Hypothalamus (tissue), 51 donors: ENCODE measurements at regions not wholly inside any gene's neighbourhood (a gene's known extent, or its start where the extent isn't known, plus 50 kb on each side); places are given as distances from the start of the nearest gene placed in this dataset.
"Not testable (repeated sequence)": the region's sequence is repeated elsewhere in the genome, so short reads cannot be mapped to it uniquely, and the experiment has no call there.

ENCODE experiments used
- DNase-seq, 51 donors: peaks; one replicate each; lab custom pipeline; 2025; lab: John Stamatoyannopoulos, UW

DNA sequence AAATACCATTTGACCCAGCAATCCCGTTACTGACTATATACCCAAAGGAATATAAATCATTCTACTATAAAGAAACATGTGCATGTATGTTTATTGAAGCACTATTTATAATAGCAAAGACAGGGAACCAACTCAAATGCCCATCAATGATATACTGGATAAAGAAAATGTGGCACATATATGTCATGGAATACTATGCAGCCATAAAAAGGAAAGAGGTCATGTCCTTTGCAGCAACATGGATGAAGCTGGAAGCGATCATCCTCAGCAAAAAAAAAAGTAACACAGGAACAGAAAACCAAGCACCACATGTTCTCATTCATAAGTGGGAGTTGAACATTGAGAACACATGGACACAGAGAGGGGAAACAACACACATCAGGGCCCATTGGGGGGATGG is 99.9 kb upstream of the THUMPD2 start:
- DNase-seq, result not testable (repeated sequence)

GRCh38 chr2:39875914-39876267 is 96.8 kb upstream of the THUMPD2 start:
- no peak for DNase-seq

- DNase-seq, result peak in 12 of 51 donors; percentile 1 to 49 (median 10)
Measured at GRCh38 chr2:39875182-39875913, 96.3 kb upstream of the THUMPD2 start.

DNA sequence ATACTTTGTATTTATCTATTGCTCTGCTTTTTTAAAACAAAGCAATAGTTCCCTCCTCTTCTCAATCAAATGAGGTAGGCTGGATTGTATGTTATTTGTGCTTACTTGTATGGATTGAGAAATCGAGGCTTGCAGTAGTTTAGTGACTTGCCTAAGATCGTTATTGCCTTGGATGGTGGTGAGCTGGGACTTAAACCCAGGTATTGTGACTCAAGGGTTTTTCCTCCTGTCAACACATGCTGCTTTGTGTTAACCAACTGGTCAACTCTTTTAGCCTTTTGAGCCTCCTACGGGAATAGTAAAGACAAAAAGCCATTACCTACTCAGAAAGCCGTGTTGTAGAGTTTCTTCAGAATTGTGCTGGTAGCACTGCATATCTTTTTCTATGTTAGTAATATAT is 95.2 kb upstream of the THUMPD2 start:
- no peak for DNase-seq

- DNase-seq, result no peak
Measured at GRCh38 chr2:39873586-39873985, 94.5 kb upstream of the THUMPD2 start.

- DNase-seq, result no peak
Measured at GRCh38 chr2:39872748-39873147, 93.7 kb upstream of the THUMPD2 start.

- DNase-seq, result peak in 3 of 51 donors; percentile 2 to 36 (median 29)
Measured at GRCh38 chr2:39871291-39871761, 92.3 kb upstream of the THUMPD2 start.

DNA sequence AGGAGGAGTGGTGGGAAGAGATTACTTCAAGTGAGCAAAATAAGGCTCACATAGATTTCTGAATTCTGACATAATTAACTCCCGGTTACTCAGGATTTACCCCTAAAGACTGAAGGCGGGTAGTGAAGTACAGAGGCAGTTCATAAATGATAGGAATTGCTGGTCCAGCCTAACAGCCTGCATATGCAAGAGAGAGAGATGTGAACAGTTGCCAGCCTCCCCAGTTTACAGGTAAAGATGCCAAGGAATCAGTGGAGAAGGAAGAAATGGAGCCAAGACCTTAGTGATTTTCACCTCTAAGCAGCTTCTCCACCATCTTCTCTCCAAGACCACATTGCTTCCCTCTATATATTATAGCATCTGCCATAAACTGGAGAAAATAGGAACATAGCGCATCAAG is 91.8 kb upstream of the THUMPD2 start:
- DNase-seq, result peak in 1 of 51 donors; percentile 36

DNA sequence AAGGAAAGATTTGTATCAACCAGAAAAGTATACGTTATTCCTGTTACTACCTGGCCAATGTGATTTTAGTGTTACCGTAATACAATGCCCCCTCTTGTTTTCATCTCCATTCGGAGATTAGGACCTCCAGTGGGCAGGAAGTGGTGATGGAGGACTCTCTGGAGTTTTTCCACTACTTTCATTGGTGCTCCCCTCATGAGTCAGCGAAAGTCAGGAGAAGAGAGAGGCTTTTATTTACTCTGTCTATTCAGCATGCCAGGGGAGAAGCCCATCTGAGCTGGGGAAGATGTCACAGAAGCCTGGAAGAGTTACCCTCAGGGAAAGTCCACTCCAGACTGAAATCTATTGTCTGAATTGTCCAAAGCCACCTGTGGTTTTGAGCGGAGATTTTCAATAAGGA is 88.2 kb upstream of the THUMPD2 start:
- no peak for DNase-seq

- DNase-seq, result peak in 1 of 51 donors; percentile 5
Measured at GRCh38 chr2:39865751-39866150, 86.7 kb upstream of the THUMPD2 start.

GRCh38 chr2:39863672-39864071 is 84.6 kb upstream of the THUMPD2 start:
- DNase-seq, result not testable (repeated sequence)

- DNase-seq, result no peak
Measured at GRCh38 chr2:39860538-39860937, 81.5 kb upstream of the THUMPD2 start.

DNA sequence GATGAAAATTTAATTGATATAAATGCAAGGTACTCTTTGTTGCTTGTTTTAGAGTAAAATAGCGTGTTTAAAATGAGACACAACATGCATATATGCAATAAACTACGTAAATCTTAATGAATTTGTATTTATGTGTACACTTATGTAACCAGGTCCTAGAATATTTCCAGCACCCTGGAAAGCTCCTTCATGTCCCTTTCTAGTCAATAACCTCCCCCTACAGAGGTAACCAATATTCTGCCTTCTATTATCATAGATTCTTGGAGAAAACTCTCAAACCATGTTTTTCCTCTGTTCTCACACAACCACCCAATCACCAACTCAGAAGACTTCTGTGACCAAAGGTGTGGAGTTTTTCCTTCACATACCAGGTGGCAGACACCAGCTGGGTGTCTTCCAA is 79.6 kb upstream of the THUMPD2 start:
- DNase-seq, result no peak

DNA sequence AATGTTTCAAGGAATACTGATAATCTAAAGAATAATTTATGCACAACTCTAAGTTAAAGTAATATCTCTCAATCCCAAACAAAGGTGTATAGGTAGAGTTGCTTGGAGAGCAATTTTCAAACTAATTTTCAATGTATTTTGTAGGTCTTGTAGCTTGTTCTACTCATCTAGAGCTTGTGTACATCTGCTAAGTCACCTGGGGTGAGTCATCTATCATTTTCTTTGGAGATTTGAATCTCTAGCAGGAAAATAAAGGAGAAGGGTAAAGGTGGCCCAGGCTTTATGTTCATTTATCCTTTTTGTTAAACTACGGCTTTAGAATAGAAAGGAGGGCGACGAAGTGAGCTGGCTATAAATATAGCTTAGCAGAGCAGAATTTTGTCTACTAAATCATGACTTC is 76.8 kb upstream of the THUMPD2 start:
- DNase-seq, result no peak

DNA sequence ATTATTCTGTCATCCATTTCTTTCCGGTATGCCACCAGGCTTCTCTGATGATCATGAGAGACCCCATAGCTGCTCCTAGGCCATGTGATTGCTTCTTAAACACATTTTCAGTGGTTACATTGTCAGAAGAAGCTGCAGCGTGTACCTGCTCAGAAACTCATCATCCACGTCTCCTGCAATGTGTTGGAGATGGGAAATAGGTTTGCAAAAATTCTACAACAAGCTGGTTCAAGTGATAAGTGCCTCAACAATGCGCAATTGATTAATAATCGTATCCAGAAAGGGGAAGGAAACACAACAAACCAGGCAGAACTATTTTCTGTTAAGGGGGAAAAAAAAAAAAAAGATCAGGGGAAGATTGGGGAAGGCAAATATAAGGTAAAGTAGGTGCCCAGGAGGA is 75.7 kb upstream of the THUMPD2 start:
- DNase-seq, result no peak

GRCh38 chr2:39852831-39853230 is 73.8 kb upstream of the THUMPD2 start:
- no peak for DNase-seq

DNA sequence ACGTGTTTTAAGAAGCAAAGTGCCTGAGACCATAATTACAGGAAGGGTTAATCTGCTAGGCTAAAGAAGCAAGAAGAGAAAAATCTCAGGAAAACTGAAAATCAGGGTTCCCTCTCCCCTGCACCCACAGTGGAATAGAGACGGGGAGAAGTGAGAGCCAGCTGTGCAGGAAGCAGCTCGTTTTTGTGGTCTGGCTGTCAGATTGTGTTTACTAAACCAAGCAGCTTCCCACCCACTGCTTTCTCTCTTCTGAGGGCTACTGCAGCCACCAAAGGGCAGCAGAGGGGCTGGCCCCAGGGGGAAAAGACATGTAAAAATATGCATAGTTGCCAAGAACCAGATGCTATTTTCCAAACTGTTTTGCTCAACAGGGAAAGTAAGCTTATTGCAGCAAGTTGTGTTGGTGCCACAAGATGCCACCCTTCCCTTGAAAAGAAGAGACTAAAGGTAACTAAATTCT is 72.6 kb upstream of the THUMPD2 start:
- peak in 3 of 51 donors; percentile 5 to 29 (median 6) for DNase-seq

- no peak for DNase-seq
Measured at GRCh38 chr2:39851251-39851650, 72.2 kb upstream of the THUMPD2 start.

- no peak for DNase-seq
Measured at GRCh38 chr2:39849982-39850526, 71.0 kb upstream of the THUMPD2 start.

DNA sequence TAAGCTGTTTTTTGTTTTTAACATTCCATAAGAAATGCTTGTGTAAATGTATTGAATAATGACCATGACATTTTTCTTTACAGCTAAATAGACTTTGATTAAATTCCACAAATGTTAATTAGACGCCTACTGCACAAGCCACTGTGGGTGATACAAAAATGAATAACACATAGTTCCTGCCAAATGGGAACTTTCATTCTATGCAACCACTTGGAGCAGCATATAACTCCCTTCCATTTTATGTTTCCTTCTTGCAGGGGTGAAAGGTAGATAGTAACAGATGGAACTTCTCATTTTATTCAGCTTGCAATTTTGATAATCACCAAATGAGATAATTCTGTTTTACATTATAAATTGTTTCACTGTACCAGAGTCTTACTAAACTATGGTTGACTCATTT is 70.0 kb upstream of the THUMPD2 start:
- DNase-seq, result no peak

DNA sequence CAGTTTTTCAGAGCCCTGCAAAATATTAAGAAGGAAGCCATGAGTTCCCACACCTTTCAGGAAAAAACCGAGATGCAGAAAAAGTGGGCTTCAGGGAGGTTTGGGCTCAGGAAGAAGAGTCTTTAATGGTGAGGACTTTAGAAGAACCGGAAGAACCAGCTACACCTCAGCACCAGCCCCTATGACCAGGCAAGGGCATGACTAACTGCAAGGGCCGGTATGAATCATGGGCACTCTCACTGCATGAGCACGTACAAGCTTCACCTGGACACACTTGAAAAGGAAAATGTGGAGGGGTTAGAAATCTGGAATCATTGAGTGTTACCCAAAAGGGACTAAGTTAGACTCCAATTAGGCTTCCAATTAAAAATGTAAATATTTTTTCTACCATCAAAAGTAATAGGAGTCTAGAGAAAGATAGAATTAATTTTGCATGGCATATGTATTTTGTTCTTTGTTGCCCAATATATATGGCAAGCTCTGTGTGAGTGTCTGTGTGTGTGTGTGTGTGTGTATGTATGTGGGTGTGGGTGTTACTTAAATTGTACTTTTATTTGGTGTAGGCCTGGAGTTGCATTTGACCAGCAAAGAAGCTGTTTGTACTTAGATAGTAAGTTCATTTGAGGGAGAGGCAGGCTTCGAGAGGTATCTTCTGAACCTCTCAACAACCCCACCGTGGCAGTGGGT is 66.5 kb upstream of the THUMPD2 start:
- DNase-seq, result no peak
